OCI-LY1 (cell line): ENCODE measurements at regions not wholly inside any gene's neighbourhood (a gene's known extent, or its start where the extent isn't known, plus 50 kb on each side); places are given as distances from the start of the nearest gene placed in this dataset.

Experiments used
- CTCF ChIP-seq: fragments of 200-600 bp; sonication (generic), shearing (Covaris generic); IDR thresholded peaks from 2 replicates; pipeline ENCODE4 v1.5.1; 2017; ENCODE audit warnings: mild to moderate bottlenecking, antibody characterized with exemption, low read length, moderate library complexity, mixed read lengths
- EZH2 ChIP-seq: fragments of 200-600 bp; sonication (generic), shearing (Covaris generic); IDR thresholded peaks from 2 replicates; pipeline ENCODE4 v1.8.0; 2017; ENCODE audit warnings: borderline replicate concordance, mixed run types, mild to moderate bottlenecking, antibody characterized with exemption, low read length, moderate library complexity, mixed read lengths

GRCh38 chr2:192947352-192947751 lies 752.6 kb upstream of the TMEFF2 start:
- TF ChIP-seq EZH2 (no peak), CTCF (no peak)
